ENCODE measurements at regions not wholly inside any gene's neighbourhood (a gene's known extent, or its start where the extent isn't known, plus 50 kb on each side); places are given as distances from the start of the nearest gene placed in this dataset.

DNA sequence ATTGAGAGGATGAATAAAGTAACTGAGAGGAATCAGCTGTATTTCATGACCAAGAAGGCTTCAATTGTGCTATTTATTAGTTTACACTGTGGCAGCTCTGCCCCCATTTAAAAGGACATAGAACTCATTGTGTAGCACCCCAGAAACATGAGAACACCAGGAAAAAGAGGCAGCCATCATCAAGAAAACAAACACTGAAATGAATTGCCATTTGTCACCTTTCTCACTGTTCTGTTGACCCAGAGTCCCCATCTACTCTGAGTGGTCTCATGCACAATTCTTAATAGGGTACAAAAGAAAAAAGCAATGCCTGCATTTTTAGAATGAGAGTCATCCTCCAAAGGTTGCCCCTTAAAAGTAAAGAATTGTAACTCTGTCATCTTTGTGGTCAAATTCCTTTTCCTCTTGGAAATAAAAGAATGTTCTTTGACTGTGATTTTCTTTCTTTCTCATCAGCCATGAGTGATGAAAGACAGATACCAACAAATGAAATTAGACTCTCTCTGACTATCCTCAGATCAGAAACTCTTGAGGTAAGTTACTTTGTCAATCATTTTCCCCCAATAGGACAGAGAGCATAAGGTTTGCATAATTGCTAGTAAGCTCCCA is 1941.9 kb upstream of the PIK3C3 start:
- TF ChIP-seq, protein P1, sequence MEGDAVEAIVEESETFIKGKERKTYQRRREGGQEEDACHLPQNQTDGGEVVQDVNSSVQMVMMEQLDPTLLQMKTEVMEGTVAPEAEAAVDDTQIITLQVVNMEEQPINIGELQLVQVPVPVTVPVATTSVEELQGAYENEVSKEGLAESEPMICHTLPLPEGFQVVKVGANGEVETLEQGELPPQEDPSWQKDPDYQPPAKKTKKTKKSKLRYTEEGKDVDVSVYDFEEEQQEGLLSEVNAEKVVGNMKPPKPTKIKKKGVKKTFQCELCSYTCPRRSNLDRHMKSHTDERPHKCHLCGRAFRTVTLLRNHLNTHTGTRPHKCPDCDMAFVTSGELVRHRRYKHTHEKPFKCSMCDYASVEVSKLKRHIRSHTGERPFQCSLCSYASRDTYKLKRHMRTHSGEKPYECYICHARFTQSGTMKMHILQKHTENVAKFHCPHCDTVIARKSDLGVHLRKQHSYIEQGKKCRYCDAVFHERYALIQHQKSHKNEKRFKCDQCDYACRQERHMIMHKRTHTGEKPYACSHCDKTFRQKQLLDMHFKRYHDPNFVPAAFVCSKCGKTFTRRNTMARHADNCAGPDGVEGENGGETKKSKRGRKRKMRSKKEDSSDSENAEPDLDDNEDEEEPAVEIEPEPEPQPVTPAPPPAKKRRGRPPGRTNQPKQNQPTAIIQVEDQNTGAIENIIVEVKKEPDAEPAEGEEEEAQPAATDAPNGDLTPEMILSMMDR (IDR thresholded peaks at IDR 0.05; ENCODE audit: extremely low read depth in 1 of 2, insufficient read depth in 1 of 2, low read depth in 1 of 2, low read length in 2 of 2), result no peak
- TF ChIP-seq EZH2 (IDR thresholded peaks at IDR 0.05; ENCODE audit: borderline replicate concordance, low read depth, low read length, severe bottlenecking), result no peak
- TF ChIP-seq POLR2A (IDR thresholded peaks at IDR 0.05; ENCODE audit: low read depth, low read length), result no peak
- no peak for TF ChIP-seq POLR2AphosphoS5 (IDR thresholded peaks at IDR 0.05; ENCODE audit: insufficient read depth, low read depth, low read length)
- no peak for TF ChIP-seq GATA2 (IDR thresholded peaks at IDR 0.05; ENCODE audit: insufficient read depth, insufficient read length, low read depth, low read length)
- TF ChIP-seq FOS (IDR thresholded peaks at IDR 0.05; ENCODE audit: borderline replicate concordance, insufficient read depth, low read length), result no peak
- TF ChIP-seq, protein P2, sequence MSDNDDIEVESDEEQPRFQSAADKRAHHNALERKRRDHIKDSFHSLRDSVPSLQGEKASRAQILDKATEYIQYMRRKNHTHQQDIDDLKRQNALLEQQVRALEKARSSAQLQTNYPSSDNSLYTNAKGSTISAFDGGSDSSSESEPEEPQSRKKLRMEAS (IDR thresholded peaks at IDR 0.05; ENCODE audit: insufficient read depth, insufficient read length), result no peak

Data from endothelial cell of umbilical vein (primary cell).